Smooth muscle cell of the brain vasculature (primary cell): ENCODE measurements at regions not wholly inside any gene's neighbourhood (a gene's known extent, or its start where the extent isn't known, plus 50 kb on each side); places are given as distances from the start of the nearest gene placed in this dataset.
"Not testable (repeated sequence)": the region's sequence is repeated elsewhere in the genome, so short reads cannot be mapped to it uniquely, and the experiment has no call there.

Source experiments
- DNase-seq: peaks from one replicate; pipeline ENCODE4 v3.0.0-alpha.2; 2012; ENCODE audit warnings: low read depth, low spot score

GRCh38 chr2:242027676-242028450 lies 158.3 kb downstream of the RTP5 start:
- DNase-seq, result no peak

DNA sequence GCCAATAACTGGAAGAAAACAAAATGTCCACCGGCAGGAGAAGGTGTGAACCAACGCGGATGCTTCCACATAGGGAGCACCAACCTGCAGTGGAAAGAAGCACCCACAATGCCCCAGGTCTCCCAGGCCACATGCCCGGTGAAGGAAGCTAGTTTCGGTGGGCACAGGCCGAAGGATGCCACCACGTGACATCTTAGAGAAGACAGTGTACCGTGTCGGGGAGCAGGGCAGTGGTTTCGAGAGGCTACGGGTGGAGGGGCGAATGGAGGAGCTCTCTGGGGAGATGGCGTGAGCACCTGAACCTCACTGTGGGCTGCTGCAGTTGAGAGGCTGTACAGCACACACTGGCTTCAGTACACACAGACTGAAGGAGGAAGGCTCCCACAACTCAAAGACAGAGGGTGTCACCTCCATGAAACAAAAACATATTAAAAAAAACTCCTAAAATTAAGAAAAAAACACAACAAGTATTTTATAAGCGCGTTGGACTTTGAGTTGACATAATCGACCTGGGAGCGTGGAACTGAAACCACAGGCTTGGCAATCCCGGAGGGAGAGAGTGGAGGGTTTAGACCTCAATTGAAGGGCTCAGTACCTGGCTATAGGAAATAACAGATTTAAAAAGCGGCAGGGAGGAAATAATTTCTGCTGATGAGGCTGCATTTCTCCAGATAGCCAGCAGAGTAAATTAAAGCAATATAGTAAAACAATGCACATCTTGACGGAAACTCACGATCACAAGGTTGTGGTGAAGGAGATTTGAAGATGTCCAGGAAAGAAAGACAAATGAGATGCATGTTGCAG lies 160.1 kb downstream of the RTP5 start:
- no peak for DNase-seq

DNA sequence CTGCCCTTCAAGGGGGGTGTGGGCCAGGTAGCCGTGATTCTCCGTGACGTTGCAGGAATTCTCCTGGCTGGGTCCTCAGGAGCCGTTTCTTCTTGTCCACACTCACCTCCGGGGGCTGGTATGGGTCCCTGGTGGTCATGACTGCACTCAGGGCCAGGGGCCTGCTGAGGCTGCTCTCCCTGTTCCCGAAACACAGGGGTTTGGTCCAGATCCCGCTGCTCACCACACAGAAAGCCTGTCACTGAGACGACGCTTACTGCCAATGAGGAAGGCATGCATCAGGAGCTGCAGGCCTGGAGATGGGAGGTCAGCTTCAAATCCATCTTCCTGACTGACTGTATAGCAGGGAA lies 160.7 kb downstream of the RTP5 start:
- DNase-seq, result no peak

- no peak for DNase-seq
These were observed 161.3 kb downstream of the RTP5 start for GRCh38 chr2:242030858-242031257.

DNA sequence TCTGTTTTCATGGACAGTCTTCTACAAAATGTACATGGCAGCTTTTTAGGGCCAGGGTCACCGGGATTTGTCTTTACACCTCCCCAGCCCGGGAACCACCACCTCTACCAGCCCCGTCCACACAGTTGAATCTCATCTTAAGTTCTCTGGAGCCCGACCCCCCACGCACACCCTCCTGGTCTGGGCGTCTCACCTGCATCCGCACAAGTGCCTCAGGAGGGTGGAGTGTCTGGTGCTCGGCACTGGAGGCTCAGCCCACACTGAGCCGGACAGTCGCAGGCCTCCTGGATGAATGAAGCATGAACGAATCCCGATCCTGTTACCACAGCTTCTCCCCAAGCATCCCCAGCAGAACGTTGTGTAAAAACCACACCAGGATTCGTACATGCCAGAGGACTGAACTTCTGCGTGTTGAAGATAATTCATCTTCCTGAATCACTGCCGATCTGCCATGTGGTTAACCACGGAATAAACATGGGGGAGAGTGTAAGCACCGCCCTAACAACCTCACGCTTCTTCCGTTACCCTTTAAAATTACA lies 162.0 kb downstream of the RTP5 start:
- DNase-seq, result no peak

DNA sequence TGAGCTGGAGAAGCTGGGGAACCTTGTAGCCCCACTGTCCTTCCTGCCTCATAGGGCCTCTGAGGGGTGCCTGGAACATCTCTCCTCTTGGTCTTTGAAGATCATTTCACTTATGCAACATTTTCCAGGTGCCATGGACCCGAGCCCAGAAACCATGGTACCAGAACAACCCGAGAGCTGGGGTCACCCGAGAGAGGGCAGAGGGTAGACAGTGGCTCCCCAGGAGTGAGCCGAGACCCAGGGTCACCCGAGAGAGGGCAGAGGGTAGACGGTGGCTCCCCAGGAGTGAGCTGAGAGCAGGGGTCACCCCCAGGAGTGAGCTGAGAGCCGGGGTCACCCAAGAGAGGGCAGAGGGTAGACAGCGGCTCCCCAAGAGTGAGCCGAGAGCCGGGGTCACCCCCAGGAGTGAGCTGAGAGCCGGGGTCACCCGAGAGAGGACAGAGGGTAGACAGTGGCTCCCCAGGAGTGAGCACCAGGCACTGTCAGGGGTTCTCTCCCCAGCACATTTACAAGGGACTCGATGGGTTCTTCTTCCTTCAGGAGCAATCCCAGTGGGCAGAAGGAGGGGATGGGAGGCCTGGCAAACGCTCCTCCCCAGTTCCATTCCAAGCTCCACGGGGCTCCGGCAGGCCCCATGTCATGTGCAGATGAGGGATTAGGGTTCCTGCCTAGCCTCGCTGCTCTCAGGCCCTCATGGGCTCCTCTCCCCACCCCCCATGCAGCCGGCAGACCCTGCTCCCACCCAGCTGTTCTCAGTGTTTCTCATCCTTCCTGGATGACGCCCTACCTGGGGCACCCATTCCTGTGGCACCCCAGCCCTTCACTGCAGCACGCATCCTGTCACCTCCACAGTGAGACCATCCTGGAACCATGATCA lies 163.5 kb downstream of the RTP5 start:
- DNase-seq, result no peak

DNA sequence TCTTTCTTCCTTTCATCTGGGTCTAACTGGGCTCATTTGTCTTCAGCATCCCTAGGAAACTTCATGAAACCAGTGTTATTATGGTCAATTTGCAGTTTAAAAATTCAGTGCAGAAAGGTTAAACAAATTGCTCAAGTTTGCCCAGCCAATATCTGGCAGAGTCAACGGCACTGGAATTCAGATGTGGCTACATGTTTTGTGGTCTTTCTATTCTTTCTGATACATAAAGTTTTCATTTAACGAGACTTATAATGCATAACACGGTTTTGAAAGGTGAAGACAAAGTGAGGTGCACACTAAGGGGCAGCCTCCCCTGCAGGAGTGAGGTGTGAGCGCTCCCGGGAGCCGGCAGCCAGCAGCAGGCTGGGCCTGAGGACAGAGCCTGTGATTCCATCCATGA lies 164.6 kb downstream of the RTP5 start:
- DNase-seq, result no peak

GRCh38 chr2:242034996-242035814 lies 165.7 kb downstream of the RTP5 start:
- DNase-seq, result no peak

DNA sequence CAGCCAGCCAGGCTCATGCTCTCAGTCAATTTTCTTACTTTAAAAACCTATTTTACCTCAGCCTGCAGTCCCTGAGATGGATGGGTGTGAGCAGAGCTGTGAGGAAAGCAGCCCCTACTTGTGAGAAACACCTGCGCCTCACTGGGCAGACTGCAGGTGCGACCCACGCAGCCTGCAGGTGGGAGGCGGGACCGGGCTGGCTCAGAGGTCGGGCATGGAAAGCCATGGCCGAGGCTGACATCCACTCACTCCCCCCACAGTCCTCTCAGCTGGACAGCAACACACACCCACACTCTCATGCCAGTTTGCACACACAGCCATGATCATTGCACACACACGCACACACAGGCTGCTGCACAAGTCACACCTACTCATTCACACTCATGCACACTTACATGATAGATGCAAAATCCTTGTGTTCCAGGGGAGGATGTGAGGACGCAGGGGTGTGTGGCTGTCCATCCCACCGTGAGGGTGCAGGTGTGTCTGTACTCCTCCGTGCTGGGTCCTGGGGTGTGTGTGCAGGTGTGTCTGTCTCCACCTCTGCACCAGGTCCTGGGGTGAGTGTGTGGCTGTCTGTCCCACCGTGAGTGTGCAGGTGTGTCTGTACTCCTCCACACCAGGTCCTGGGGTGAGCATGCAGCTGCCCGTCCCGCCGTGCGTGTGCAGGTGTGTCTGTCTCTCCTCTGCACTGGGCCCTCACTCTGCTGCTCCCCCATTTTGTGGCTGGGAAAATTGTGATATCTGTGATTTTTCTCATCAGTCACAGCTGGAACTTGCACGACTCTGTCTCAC lies 166.5 kb downstream of the RTP5 start:
- DNase-seq, result no peak

GRCh38 chr2:242036653-242036950 lies 167.1 kb downstream of the RTP5 start:
- DNase-seq, result no peak

DNA sequence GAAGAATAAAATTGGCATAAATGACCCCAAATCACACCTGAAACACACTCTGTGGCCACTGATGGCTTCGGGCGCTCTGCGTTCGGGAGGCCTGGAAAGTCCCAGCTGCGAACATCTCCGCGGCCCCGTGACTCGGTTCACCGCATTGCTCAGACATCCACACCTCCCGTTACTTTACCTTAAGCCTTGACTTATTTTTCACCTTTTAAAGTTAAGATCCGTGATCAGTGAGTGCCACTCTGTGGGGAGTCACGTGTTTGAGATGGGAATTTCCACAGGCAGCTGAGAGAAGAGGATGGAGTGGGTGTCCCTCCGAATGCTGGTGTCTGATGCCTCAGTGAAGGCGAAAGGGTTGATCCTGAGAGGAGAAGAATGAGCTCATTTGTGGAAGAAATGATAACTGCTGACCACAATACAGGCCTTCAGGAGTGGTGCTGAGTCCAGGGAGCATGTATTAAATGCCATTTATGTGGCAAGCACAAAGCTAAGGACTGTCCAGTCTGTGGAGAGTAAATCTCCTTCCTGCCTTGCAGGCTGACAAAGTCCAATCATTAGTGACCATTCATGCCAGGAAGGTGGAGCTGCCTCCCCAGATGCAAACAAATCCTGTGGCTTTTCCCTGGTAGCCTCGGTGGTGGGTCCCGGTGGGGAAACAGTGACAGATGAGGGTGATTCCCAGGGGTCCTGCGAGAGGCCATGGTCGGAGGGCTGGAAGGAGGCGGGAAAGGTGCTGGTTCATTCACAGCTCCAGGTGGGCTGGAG lies 168.8 kb downstream of the RTP5 start:
- DNase-seq, result no peak

DNA sequence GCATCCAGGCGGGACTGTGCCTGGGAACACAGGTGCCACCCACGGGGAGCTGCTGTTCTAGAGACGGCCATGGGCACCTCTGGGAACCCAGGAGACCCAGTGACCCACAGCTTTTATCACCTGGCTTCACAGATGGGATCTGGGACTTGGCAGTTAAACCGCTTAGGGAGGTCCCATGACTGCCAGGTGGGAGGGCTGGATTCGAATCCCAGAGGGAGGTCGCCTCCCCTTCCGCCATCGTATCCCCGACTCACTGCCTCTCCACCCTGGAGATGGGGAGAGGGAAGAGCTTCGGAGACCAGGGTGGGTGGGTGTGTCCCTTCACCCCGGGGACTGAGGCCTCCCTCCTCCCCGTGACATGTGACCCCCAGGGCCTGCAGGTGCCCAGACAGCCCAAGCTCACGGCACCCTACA lies 169.4 kb downstream of the RTP5 start:
- no peak for DNase-seq

GRCh38 chr2:242040303-242040655 lies 170.8 kb downstream of the RTP5 start:
- DNase-seq, result no peak

DNA sequence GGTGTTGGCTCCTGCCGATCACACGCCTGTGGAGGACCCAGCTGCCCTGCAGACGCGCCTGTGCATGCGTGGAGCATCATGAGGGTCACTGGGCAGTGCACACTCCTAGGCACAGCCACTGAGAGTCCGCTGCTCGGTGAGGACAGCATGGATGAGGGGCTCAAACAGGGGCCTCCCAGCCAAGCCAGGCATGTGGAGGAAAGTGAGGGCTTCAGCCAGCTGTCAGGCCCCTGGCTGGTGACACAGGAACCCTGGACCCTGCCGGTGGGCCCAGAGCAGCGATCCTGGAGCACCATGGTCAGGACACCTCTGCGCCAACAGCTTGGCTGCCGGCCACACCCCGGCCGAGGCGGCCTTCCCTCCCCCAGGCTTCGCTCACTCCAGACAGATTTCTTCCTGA lies 171.2 kb downstream of the RTP5 start:
- no peak for DNase-seq

DNA sequence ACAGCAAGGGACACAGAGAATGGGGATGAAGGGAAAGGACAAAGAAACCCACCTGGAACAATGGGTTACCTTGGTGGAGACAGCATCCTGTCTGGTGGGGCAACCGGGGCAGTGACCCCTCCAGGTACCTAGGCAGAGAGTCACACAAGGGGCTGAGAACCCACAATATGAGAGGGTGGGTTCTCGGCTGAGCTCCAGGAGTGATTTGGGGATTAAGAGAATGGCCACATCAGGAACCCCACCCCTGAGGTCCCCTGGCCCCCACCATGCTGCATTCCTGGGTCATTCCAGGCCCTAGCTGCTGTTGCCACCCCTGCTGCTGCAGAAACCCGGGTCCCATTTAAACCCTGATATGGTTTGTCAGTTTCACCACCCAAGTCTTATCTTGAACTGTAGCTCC lies 172.3 kb downstream of the RTP5 start:
- DNase-seq, result no peak

DNA sequence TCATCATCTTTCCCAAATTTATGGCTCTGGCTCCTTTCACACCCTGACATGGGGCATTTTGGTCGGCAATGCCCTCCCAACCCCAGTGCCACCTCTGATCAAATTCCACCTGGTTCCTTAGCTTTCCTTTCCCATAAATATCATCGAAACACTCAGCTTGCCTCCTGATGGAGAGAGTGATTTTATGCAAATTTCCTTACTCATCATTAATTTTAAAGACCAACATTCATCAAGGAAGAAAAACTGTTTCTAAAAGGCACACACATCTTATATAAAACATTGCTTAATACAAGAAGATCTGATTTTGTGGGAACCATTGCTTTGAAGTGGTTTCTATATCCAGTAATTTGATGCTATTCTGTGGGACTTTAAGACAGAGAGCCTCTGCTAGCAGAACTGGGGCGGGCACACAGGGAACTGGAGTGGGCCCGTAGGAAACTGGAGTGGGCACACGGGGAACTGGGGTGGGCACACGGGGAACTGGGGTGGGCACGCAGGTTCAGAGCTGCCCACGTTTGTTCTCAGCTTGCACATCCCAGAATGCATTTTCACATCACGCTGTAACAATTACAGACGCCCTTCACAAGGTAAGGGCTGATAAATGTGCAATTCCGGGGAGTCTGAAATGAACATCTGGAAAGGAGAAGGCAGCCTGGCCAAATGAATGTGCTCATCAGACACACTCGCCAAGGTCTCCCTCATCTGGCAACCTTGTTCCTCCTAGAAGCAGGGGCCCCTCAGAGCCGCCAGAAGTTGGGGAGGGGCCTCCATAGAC lies 174.2 kb downstream of the RTP5 start:
- no peak for DNase-seq

GRCh38 chr2:242044313-242044590 lies 174.7 kb downstream of the RTP5 start:
- no peak for DNase-seq

DNA sequence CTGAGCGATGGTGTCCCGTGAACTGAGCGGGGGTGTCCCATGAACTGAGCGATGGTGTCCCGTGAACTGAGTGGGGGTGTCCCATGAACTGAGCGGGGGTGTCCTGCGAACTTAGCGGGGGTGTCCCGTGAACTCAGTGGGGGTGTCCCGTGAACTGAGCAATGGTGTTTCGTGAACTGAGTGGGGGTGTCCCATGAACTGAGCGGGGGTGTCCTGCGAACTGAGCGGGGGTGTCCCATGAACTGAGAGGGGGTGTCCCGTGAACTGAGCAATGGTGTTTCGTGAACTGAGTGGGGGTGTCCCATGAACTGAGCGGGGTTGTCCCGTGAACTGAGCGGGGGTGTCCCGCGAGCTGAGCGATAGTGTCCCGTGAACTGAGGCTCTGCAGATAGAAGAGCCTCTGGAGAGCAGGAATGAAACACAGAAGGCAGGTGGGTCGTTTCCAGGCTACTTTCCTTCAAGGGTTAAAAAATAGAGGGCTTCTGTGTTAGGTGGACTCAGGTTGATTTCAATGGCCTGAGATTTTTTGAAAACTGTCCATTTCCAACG lies 176.1 kb downstream of the RTP5 start:
- DNase-seq, result not testable (repeated sequence)
